H1 (cell line): ENCODE measurements at regions not wholly inside any gene's neighbourhood (a gene's known extent, or its start where the extent isn't known, plus 50 kb on each side); places are given as distances from the start of the nearest gene placed in this dataset.

Experiments
- CTCF ChIP-seq, 3 experiments: IDR thresholded peaks; 1 replicate in 2 of 3; 2 replicates in 1 of 3; pipeline versions ENCODE4 v1.5.1 to v1.6.1; 2011; ENCODE audit warnings: low read length in 3 of 3, mild to moderate bottlenecking in 3 of 3, inconsistent platforms in 2 of 3, low read depth in 1 of 3, moderate library complexity in 1 of 3; ENCODE audit not compliant: insufficient read depth in 1 of 3; ENCODE audit errors: control extremely low read depth in 1 of 3
- POLR2A ChIP-seq, 2 experiments: IDR thresholded peaks; 1 replicate in 1 of 2; 2 replicates in 1 of 2; pipeline ENCODE4 v1.6.1; 2011; ENCODE audit warnings: low read depth in 2 of 2, low read length in 2 of 2, mild to moderate bottlenecking in 2 of 2; ENCODE audit errors: control extremely low read depth in 1 of 2

GRCh38 chr2:228681426-228681825 is 499.9 kb upstream of the SPHKAP start:
- peak in 2 of 3 experiments; percentile 28 to 54; a peak in 2 of 4 replicates for TF ChIP-seq CTCF (IDR thresholded peaks at IDR 0.05; ENCODE audit: control extremely low read depth in 1 of 3, insufficient read depth in 1 of 3, low read depth in 1 of 3, low read length in 3 of 3)
- no peak for TF ChIP-seq POLR2A (IDR thresholded peaks at IDR 0.05; ENCODE audit: control extremely low read depth in 1 of 2, low read depth in 2 of 2, low read length in 2 of 2)
